HG03469 (cell line): ENCODE measurements at regions not wholly inside any gene's neighbourhood (a gene's known extent, or its start where the extent isn't known, plus 50 kb on each side); places are given as distances from the start of the nearest gene placed in this dataset.
"Not testable (repeated sequence)": the region's sequence is repeated elsewhere in the genome, so short reads cannot be mapped to it uniquely, and the experiment has no call there.

ENCODE experiments used
- ATAC-seq: cut with Tn5 transposase; IDR thresholded peaks from one replicate; pipeline ENCODE4 v1.9.1; 2021; ENCODE audit warnings: mild to moderate bottlenecking, moderate library complexity, moderate number of reproducible peaks; ENCODE audit not compliant: unreplicated experiment

DNA sequence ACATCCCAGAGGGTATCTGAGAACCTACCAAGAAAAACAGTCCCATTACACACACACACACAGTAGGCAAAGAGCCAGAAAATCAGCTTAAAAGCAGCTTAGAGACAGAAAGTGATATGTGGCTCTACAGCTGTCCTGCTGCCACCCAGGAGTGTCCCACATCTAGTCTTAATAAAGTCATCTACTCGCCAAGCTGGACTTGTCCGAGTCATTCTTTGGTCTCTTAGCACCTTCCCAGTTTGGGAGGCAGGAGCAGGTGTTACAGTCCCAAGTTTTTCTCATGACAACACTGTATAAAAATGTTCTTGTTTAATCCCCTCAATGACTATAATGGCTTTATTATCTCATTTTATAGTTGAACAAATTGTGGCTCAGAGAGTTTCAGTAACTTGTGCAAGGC lies 252.5 kb upstream of the CASK start:
- no peak for ATAC-seq

DNA sequence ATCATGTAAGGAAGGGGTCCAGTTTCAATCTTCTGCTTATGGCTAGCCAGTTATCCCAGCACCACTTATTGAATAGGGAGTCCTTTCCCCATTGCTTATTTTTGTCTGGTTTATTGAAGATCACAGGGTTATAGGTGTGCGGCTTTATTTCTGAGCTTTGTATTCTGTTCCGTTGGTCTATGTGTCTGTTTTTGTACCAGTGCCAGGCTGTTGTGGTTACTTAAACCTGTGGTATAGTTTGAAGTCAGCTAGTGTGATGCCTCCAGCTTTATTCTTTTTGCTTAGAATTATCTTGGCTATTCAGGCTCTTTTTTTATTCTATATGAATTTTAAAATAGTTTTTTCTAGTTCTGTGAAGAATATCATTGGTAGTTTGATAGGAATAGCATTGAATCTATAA lies 234.6 kb upstream of the CASK start:
- not testable (repeated sequence) for ATAC-seq

DNA sequence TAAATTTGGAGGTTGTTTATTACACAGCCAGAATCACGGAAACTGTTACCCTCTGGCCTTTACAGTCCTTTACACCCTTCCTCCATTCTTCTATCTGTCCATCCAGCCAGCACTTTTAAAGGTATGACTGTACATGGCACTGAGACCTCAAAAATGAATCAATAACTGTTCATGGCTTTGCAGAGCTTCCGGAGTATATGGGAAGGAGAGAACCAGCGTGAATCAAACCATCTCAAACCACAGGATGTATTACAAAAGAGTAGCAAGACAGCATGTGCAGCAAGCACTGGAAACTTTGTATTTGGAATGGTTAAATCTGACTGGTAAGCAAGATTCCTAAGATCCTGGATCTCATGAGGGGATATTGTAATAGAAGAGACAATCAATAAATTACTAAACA lies 228.5 kb upstream of the CASK start:
- ATAC-seq: no peak

DNA sequence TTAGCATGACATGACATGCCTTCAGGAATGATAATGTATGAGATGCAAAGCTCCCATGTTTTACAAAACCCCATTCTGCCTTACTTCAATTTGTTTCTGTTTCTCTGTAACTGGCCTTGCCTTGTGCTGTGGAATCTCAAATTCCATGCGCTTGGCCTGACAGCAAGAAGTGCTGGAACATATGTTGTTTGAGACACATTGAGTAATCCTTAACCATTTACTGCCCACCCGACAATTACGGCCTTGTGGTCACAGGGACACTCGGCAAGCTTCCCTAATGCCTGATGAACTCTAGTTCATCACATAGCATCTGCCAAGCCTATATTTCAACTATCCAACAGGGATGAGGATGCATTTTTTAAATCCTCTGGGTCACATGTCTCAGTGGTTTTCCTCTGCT lies 226.4 kb upstream of the CASK start:
- ATAC-seq: no peak

DNA sequence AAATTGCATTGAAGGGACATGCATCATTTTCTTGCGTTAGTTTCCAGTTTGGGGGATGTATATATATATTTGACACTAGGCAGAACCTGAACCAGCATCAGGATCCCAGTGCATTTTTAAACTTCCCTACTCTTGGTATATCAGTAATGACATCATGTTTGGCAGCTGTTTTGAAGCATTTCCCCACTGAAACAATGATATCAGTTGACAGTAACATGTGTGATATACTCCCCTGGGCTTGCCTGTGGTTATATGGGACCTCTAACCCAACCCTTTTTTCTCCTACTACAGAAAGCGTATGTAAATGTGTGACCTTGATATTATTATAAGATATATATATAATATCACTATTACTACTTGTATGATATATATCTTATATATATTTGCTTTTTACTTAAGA lies 225.9 kb upstream of the CASK start:
- ATAC-seq: no peak

DNA sequence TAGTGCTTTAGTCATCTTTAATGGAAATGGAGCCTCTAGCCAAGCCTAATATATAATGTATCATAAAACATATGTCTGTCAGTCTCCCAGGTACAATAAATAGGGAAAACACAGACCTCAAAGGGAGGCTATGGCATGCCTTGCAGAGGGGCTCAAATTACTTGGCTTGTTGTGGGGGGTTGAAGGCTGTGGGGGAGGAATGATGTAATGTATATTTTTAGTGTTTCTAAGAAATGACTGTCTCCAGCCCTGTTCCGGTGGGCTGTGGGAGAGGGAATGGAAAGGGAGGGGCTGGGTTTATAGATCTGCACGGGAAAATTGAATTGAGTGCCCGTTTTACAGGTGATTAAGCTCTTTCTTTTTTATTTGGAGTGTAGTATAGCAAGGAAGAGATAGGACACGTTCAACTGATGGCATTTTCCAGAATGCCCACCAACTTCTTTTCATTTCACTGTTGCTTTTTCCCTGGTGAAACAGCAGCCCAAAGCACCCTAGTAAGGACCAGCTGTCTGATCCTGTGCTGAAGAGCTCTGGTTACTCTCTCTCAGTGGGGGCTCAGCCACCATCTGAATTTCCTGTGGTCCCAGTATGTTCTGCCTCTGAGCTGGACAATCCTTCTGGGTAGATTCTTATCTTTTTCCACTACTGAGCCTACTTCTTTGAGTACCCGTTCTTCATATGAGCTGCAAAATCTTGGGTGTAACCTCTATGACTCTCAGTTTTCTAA lies 220.7 kb upstream of the CASK start:
- no peak for ATAC-seq

DNA sequence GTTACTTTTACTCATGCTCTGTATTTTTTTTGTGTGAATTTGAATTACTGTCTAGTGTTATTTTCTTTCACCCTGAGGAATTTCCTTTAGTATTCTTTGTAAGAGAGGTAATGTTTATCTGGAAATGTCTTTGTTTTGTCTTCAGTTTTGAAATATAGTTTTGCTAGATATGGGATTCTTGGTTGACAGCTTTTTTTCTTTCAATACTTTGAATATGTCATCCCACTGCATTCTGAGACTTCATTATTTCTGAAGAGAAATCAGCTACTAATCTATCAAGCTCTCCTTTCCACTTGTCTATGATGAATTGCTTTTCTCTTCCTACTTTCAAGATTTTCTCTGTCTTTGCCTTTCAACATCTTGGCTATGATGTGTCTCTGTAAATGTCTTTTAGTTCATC lies 217.0 kb upstream of the CASK start:
- ATAC-seq: no peak

DNA sequence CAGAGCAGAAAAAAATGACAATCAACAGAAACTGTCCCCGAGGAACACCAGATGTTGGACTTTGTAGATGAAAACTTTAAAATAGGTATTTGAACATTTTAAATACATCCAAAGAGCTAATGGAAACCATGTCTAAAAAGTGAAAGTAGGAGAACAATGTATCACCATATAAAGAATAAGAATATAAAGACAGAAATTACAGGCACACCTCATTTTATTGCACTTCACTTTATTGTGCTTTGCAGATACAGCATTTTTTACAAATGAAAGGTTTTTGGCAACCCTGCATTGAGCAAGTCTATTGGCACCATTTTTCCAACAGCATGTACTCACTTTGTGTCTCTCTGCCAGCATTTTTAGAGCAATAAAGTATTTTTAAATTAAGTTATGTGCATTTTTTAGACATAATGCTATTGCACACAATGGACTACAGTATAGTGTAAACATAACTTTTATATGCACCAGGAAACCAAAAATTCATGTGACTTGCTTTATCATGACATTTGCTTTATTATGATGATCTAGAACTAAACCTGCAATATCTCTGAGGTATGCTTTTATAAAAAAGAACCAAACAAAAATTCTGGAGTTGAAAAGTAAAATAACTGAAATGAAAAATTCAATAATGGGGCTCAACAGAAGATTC lies 212.4 kb upstream of the CASK start:
- ATAC-seq: no peak

DNA sequence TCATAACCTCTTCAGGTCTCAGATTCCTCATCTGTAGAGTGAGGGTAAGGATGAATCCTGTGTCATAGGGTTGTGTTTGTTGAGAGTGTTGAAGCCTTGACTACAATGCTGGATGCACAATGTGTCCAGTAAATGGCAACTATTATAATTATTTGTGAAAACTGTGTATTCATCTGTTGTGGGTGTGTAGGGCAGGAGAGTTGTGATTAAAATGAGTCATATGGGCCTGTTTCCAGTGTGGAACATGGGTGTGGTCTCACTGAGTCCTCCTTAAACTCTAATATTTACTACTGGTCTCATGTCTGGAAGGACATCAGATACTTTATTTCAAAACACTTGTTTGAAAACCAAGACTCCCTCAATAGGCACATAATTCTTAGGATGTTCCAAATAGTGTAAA lies 208.5 kb upstream of the CASK start:
- ATAC-seq: no peak

DNA sequence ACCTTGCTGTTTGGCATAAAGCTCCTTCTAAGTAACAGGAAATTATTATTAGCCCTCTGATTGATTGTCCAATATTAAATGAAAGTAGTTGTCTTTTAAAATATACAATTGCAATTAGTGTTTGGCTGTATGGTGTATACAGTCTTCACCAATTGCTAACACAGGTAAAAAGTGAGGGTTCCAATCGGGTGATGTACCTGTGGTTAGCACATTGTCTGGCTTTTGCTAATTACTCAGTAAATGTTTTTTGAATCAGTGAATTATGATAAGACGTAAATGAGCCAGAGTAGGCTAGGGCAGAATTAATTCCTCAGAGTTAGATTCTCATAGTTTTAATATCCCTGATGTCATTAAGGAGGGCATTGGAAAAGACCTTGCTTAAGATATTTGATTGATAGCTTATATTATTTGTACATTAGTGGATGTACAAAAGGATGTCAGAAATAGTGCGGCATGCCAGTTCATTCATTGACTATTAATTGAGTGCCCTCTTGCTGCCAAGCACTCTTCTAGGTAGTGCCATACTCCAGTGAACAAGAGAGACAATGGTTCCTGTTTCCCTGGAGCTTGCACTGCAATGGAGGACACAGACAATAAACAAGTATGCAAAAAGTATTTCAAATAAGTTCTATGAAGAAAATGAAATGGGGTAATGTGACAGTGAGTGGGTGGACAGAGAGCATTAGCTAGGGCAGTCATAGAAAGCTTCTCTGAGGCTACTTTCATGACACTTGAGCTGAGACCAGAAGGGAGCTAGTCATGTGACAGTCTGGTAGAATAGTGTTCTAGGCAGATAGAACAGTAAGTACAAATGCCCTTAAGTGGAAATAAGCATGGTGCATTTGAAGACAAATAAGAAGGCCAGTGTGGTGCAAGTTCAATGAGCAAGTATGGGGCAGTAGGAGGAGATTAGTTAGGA lies 205.9 kb upstream of the CASK start:
- ATAC-seq: no peak

DNA sequence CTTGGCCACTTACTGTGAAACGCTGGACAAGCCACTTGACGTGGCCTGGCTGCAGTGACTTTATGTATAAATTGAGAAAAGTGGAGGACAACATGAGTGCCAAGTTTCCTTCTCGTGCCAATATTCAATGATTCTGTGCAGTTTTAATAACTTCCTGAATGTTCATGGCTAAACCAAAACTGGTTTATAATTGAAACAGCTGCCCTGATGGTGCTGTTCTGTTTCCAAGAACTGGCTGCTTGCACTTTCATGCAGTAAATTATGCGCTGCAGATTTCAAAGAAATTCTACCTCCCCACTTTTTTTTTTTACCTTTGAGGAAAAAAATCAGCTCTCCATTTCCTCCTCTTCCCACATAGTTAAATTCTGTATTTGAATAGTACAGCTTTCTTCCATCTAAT lies 205.2 kb upstream of the CASK start:
- ATAC-seq: no peak

DNA sequence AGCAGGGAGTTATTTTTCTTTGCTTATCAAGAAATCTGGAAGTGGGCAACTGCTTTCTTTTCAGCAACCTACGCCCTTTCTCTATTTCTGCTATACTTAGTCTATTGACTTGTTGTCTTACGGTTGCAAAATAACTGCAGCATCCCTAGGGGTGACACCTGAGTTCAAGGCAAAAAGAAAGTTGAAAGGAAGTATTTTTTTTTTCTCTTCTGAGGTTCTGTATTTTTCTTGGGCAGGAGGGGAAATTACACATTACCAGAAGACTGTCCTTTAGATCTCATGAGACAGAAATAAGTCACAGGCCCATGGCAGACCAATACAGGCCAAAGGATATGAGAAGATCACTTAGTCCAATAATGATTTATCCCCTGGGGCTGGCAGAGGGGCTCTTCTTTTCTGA lies 204.7 kb upstream of the CASK start:
- peak; percentile 53 for ATAC-seq

DNA sequence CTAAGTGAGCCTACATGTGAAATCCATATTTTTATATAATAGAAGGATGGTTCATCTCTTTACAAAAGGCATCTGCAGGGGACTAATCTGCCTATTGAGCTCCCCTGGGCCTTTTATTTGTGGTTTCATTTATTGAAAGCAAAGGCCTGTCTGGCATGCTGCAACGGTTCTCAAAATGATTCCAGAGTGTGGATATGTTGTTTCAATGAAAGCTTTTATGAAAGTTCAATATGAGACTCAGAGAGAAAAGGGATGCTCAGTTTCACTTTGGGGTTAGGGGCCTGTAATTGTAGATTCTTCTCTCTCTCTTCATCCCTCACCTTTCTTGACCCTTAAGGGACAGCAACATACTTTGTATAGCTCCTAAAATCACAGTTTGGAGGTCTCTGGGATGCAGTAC lies 204.2 kb upstream of the CASK start:
- ATAC-seq: no peak

DNA sequence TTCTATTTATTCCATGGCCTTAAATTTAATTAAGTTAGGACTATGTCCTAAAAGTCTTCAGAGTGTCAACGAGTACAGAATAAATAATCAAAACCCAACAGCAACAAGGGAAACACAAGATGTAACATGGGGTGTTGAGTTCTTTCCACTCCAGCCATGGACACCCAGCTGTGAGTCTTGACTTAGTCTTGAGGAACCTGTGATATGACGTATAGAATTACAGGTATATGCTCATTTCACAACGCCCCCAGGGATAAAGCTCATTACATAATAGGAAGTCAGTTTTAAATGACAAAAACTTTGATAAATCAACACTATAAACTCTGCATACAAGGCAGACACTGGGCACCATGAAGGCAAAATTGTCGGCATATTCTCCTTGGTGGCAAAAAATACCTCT lies 200.0 kb upstream of the CASK start:
- ATAC-seq: no peak

DNA sequence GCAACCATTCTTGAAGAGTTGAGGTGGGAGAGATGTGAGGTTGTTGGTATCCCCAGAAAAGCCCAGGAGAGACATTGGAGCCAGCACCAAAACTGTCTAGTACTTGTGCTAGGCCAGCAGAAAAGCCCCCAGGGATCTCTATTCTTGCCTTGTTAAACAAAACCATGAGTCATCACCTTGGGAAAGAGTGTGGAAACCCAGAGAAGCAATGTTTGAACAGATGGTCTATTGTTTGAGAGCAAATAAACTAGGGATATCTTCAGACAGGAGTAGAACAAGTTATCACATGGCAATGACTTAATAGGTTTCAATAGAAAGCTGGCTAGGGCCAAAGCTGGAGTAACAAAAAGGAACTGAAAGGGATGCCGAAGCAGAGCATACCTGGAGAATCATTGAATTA lies 195.7 kb upstream of the CASK start:
- no peak for ATAC-seq

DNA sequence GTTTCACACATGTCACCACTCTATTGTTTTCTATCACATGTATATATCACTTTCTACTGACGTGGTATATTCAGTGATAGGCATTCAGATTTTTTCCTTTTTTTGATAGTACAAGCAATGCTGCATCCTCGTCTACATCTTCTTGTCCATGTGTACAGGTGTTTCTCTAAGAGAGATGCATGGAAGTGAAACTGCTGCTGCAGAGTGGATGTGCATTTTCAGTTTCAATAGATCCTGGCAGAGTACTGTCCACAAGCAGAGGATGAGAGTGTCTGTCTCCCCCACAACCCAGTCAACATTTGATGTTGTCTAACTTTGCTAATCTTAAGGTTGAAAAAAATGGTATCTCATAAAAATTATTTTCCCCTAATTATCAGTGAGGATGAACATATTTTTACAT lies 194.0 kb upstream of the CASK start:
- no peak for ATAC-seq

DNA sequence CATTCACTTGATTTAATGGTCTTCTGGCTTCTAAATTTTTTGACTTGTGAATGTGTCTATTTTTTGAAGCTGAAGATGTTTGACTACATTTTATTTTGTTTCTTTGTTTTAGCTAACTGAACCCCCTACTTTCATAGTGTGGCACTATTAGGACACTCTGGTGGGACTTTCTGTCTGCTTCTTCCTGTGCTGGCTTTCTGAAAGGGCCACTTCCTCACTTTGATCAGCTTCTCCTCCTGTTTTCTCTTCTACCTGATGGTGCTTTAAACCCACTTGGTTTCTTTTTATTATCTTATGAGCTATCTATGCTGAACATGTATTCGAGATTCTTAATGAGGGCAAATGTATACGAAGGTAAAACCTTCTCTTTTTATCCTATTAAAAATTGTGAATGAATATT lies 186.1 kb upstream of the CASK start:
- ATAC-seq: no peak

DNA sequence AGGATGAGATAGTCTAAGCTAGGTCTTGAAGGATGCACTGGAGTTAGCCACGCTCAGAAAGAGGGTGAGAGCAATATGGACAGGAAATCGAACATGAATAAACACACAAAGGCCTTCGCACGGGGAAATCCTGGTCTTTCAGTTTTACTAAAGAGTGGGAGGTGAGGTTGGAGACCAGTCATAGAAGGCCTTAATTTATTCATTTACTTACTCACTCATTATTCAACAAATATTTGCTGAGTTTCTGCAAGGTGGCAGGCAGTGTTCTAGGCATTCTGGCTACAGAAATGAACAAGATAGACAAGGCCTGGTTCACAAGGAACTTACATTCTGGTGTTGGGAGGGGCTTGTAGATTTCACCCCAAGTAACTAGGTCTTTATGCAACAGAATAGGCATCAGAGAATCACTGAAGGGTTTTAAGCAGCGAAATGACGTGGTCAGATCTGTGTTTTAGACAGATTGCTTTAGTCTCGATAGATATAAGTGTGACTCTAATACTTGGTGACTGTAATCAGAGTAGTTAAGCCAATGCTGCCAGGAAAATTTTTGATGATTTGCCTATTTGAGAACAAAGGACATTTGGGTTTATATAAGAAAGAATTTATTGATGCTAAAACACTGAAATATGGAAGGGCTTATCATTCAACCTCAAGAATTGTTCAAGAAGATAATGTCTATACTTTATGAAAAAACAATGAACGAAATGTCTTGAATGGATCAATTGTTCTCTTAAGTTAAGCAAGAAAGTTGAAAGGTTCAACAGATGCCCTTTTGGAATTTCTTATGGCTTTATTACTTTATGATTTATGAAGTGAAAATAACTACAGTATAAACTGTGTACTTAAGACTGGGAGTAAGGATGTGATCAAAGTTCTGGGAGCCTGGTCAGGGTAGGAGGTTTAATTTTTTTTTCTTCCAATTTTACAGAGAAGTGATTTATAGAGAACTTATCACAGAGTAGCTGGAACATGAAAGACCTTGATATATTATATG lies 184.4 kb upstream of the CASK start:
- peak; percentile 71 for ATAC-seq

DNA sequence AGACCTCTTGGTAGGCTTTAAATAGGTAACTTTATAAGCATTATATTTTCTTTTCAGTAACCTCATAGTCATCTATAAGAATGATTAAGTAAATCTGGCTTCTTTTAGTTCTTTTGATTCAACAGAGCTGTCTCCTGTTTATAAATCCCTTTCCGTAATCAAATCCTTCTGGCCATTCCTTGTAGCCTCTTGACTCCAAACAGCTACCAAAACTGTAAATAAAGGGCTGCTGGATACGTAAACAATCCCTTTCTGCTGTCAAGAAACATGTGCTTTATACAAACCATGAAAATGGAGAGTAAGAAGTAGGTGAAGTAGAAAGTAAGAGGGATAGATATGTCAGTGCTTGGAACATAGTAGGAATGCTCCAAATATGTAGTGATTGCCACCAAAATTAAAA lies 183.2 kb upstream of the CASK start:
- ATAC-seq: no peak

DNA sequence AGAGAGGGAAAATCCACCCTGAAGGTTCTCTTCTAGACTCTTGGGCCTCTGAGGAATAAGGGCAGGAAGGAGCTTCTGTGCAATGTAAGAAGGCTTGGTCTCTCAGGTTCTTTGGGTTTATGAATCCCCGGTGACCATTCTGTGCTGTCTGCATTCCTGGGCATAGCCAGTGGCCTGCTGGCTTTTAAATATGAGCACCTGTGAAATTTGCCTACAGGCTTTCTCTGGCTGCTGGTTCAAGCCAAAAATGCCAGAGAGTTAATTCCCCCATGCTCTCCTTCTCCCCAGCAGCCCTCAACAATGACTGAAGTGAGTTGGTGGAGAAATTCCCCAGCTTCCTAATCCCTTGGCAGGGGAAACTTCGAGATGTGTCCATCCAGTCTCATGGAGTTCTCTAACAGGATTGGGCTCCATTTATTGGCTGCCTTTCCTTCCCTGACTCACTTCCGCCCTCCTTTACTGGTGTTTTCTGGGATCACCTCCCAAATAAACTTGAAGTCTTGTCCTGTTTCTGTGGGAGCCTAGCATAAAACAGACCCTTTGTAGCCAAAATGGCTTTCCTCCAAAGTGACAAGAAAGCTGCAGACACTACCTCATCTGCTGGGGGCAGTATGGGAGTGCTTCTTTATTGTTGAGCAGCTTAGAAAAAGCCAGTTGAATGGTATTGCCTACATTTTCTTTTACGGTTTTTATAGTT lies 179.4 kb upstream of the CASK start:
- ATAC-seq: no peak
